ENCODE measurements at regions not wholly inside any gene's neighbourhood (a gene's known extent, or its start where the extent isn't known, plus 50 kb on each side); places are given as distances from the start of the nearest gene placed in this dataset.

- Mint-ChIP-seq H3K27ac (ENCODE audit: unreplicated experiment) (no peak overlapping the region), H3K4me1 (ENCODE audit: unreplicated experiment) (no peaks in the 10 kb centered on the region), H3K36me3 (ENCODE audit: unreplicated experiment) (no peaks in the 10 kb centered on the region), H3K4me3 (ENCODE audit: unreplicated experiment) (no peak overlapping the region), H3K27me3 (ENCODE audit: unreplicated experiment) (peaks cover 3% of the 10 kb centered on the region), H3K9me3 (ENCODE audit: unreplicated experiment) (no peaks in the 10 kb centered on the region)
- TF ChIP-seq CTCF (IDR thresholded peaks at IDR 0.05) = no peak
- no peak for DNase-seq (ENCODE audit: extremely low spot score, unreplicated experiment)
These were observed 165.0 kb upstream of the JARID2 start for GRCh38 chr6:15080895-15081294.

- no peak for TF ChIP-seq CTCF (IDR thresholded peaks at IDR 0.05)
- H3K4me3 Mint-ChIP-seq (ENCODE audit: unreplicated experiment) = no peak overlapping the region
- H3K36me3 Mint-ChIP-seq (ENCODE audit: unreplicated experiment) = no peaks in the 10 kb centered on the region
- H3K27ac Mint-ChIP-seq (ENCODE audit: unreplicated experiment) = no peak overlapping the region
- no peak for DNase-seq (ENCODE audit: extremely low spot score, unreplicated experiment)
- no peaks in the 10 kb centered on the region for H3K4me1 Mint-ChIP-seq (ENCODE audit: unreplicated experiment)
- no peaks in the 10 kb centered on the region for H3K9me3 Mint-ChIP-seq (ENCODE audit: unreplicated experiment)
- peaks cover 3% of the 10 kb centered on the region for H3K27me3 Mint-ChIP-seq (ENCODE audit: unreplicated experiment)
These were observed 164.4 kb upstream of the JARID2 start for GRCh38 chr6:15081447-15081846.

- H3K4me1 Mint-ChIP-seq (ENCODE audit: unreplicated experiment) = no peaks in the 10 kb centered on the region
- no peak overlapping the region for H3K27ac Mint-ChIP-seq (ENCODE audit: unreplicated experiment)
- no peaks in the 10 kb centered on the region for H3K9me3 Mint-ChIP-seq (ENCODE audit: unreplicated experiment)
- no peak for TF ChIP-seq CTCF (IDR thresholded peaks at IDR 0.05)
- H3K36me3 Mint-ChIP-seq (ENCODE audit: unreplicated experiment) = no peaks in the 10 kb centered on the region
- H3K4me3 Mint-ChIP-seq (ENCODE audit: unreplicated experiment) = no peak overlapping the region
- H3K27me3 Mint-ChIP-seq (ENCODE audit: unreplicated experiment) = no peaks in the 10 kb centered on the region
- DNase-seq (ENCODE audit: extremely low spot score, unreplicated experiment) = no peak
These were observed 163.2 kb upstream of the JARID2 start for GRCh38 chr6:15082708-15083107.

- no peaks in the 10 kb centered on the region for H3K9me3 Mint-ChIP-seq (ENCODE audit: unreplicated experiment)
- H3K36me3 Mint-ChIP-seq (ENCODE audit: unreplicated experiment) = no peaks in the 10 kb centered on the region
- no peaks in the 10 kb centered on the region for H3K4me1 Mint-ChIP-seq (ENCODE audit: unreplicated experiment)
- peaks cover 18% of the 10 kb centered on the region for H3K27me3 Mint-ChIP-seq (ENCODE audit: unreplicated experiment)
- DNase-seq (ENCODE audit: extremely low spot score, unreplicated experiment) = no peak
- H3K4me3 Mint-ChIP-seq (ENCODE audit: unreplicated experiment) = no peak overlapping the region
- no peak overlapping the region for H3K27ac Mint-ChIP-seq (ENCODE audit: unreplicated experiment)
- TF ChIP-seq CTCF (IDR thresholded peaks at IDR 0.05) = no peak
These were observed 159.3 kb upstream of the JARID2 start for GRCh38 chr6:15086348-15087158.

- no peak for DNase-seq (ENCODE audit: extremely low spot score, unreplicated experiment)
- Mint-ChIP-seq H3K27ac (ENCODE audit: unreplicated experiment) (no peak overlapping the region), H3K4me3 (ENCODE audit: unreplicated experiment) (no peak overlapping the region), H3K27me3 (ENCODE audit: unreplicated experiment) (peaks cover 18% of the 10 kb centered on the region), H3K4me1 (ENCODE audit: unreplicated experiment) (no peaks in the 10 kb centered on the region), H3K9me3 (ENCODE audit: unreplicated experiment) (no peaks in the 10 kb centered on the region), H3K36me3 (ENCODE audit: unreplicated experiment) (no peaks in the 10 kb centered on the region)
- TF ChIP-seq CTCF (IDR thresholded peaks at IDR 0.05) = no peak
These were observed 158.7 kb upstream of the JARID2 start for GRCh38 chr6:15087186-15087589.

Data from osteocyte (in vitro differentiated cells).